HCT116 (cell line): ENCODE measurements at regions not wholly inside any gene's neighbourhood (a gene's known extent, or its start where the extent isn't known, plus 50 kb on each side); places are given as distances from the start of the nearest gene placed in this dataset.

Experiments used
- ATAC-seq: fragments of 200-7000 bp; cut with Tn5 transposase; 2 replicates; pipeline ENCODE4 v1.9.1; 2020; ENCODE audit warnings: mild to moderate bottlenecking, moderate library complexity
- BruUV-seq: library from RNA; stranded (reverse); fragments of 400-500 nt; replicated peaks from 2 replicates; lab custom pipeline; 2021; lab: Mats Ljungman, UMichigan
- CTCF ChIA-PET: fragments of 300-600 bp; sonication (Branson Sonifier 250); formaldehyde crosslinking; loops from one replicate; lab custom pipeline; 2021; ENCODE audit warnings: antibody characterized with exemption; lab: Charles Lee
- POLR2A ChIA-PET: fragments of 300-600, 350-600 bp; sonication (Branson Sonifier 250); formaldehyde crosslinking; loops from one replicate; lab custom pipeline; 2021; ENCODE audit warnings: antibody characterized with exemption; lab: Charles Lee
- RAD21 ChIA-PET, 2 experiments: fragments of 300-600 bp; sonication (Branson Sonifier 250); formaldehyde crosslinking; loops; one replicate each; lab custom pipeline; 2023; ENCODE audit warnings: low total read pairs in 2 of 2; ENCODE audit not compliant: uncharacterized antibody in 2 of 2, unreplicated experiment in 2 of 2, low non-redundant PET in 1 of 2; lab: Charles Lee
- DNase-seq: peaks from one replicate; pipeline ENCODE4 v3.0.0-alpha.2; 2010; ENCODE audit warnings: low read depth, low spot score
- H2AFZ ChIP-seq: fragments of 200-600 bp; shearing (Covaris generic), sonication (generic); 2 replicates; pipeline ENCODE4 v1.6.1; 2017; ENCODE audit warnings: low read depth, mixed run types, mixed read lengths, antibody characterized with exemption, low read length; ENCODE audit not compliant: poor library complexity, severe bottlenecking
- H3K27ac ChIP-seq: 2 replicates; pipeline ENCODE4 v1.5.1; 2012; ENCODE audit warnings: low read depth, low read length
- H3K27me3 ChIP-seq: fragments of 200-600 bp; sonication (generic); 2 replicates; pipeline ENCODE4 v1.6.1; 2016; ENCODE audit warnings: mixed run types, low read length, mixed read lengths; ENCODE audit not compliant: insufficient read depth
- H3K36me3 ChIP-seq, 2 experiments: fragments of 200-500 bp in 1 of 2; fragments of 200-600 bp in 1 of 2; sonication (Bioruptor generic) in 1 of 2; sonication (generic) in 1 of 2; 2 replicates each; pipeline versions ENCODE4 v1.5.1 to v1.6.1; 2014 to 2016; ENCODE audit warnings: low read length in 2 of 2, inconsistent platforms in 1 of 2, mixed read lengths in 1 of 2, mixed run types in 1 of 2; ENCODE audit not compliant: insufficient read depth in 2 of 2, control insufficient read depth in 1 of 2
- H3K4me1 ChIP-seq, 2 experiments: fragments of 200-600 bp in 1 of 2; sonication (generic) in 1 of 2; 2 replicates each; pipeline versions ENCODE4 v1.5.1 to v1.6.1; 2012 to 2017; ENCODE audit warnings: low read length in 2 of 2, inconsistent platforms in 1 of 2, mild to moderate bottlenecking in 1 of 2, mixed read lengths in 1 of 2, mixed run types in 1 of 2, moderate library complexity in 1 of 2; ENCODE audit not compliant: insufficient read depth in 2 of 2, control insufficient read depth in 1 of 2
- H3K4me2 ChIP-seq: fragments of 200-600 bp; sonication (generic); 2 replicates; pipeline ENCODE4 v1.6.1; 2017; ENCODE audit warnings: mixed run types, low read length, mixed read lengths
- H3K4me3 ChIP-seq, 2 experiments: fragments of 200-600 bp in 1 of 2; sonication (generic) in 1 of 2; replicated peaks in 1 of 2; 2 replicates each; pipeline ENCODE4 v1.5.1; 2011 to 2016; ENCODE audit warnings: low read length in 2 of 2, control low read depth in 1 of 2, low read depth in 1 of 2, mild to moderate bottlenecking in 1 of 2, mixed read lengths in 1 of 2, mixed run types in 1 of 2
- H3K79me2 ChIP-seq: fragments of 200-600 bp; sonication (generic); 2 replicates; pipeline ENCODE4 v1.6.1; 2017; ENCODE audit warnings: mild to moderate bottlenecking, mixed run types, low read length, moderate library complexity, mixed read lengths; ENCODE audit not compliant: insufficient read depth
- H3K9ac ChIP-seq: fragments of 200-600 bp; sonication (generic); 2 replicates; pipeline ENCODE4 v1.6.1; 2016; ENCODE audit warnings: low read length, mixed read lengths
- H3K9me2 ChIP-seq: fragments of 200-600 bp; sonication (generic), shearing (Covaris generic); 2 replicates; pipeline ENCODE4 v1.6.1; 2017; ENCODE audit warnings: mixed run types, mild to moderate bottlenecking, moderate library complexity; ENCODE audit not compliant: insufficient read depth
- H3K9me3 ChIP-seq, 2 experiments: fragments of 200-500 bp in 1 of 2; fragments of 200-600 bp in 1 of 2; sonication (Bioruptor generic) in 1 of 2; sonication (generic) in 1 of 2; 2 replicates each; pipeline ENCODE4 v1.6.1; 2014 to 2017; ENCODE audit warnings: low read length in 2 of 2, mixed read lengths in 2 of 2, inconsistent platforms in 1 of 2, low read depth in 1 of 2, mild to moderate bottlenecking in 1 of 2, mixed run types in 1 of 2, moderate library complexity in 1 of 2; ENCODE audit not compliant: control insufficient read depth in 1 of 2, insufficient read depth in 1 of 2
- H4K20me1 ChIP-seq: fragments of 200-600 bp; sonication (generic), shearing (Covaris generic); 2 replicates; pipeline ENCODE4 v1.6.1; 2017; ENCODE audit warnings: mixed run types, mild to moderate bottlenecking, moderate library complexity; ENCODE audit not compliant: insufficient read depth
- CBX3 ChIP-seq: IDR thresholded peaks from 2 replicates; pipeline ENCODE4 v1.6.1; 2012; ENCODE audit warnings: low read depth
- CEBPB ChIP-seq: IDR thresholded peaks from 2 replicates; pipeline ENCODE4 v1.6.1; 2012; ENCODE audit warnings: low read depth
- EGR1 ChIP-seq: IDR thresholded peaks from 2 replicates; pipeline ENCODE4 v1.6.1; 2012; ENCODE audit warnings: low read depth
- ELF1 ChIP-seq: IDR thresholded peaks from 2 replicates; pipeline ENCODE4 v1.6.1; 2012; ENCODE audit warnings: low read depth, borderline replicate concordance
- JUND ChIP-seq: IDR thresholded peaks from 2 replicates; pipeline ENCODE4 v1.6.1; 2012
- POLR2A ChIP-seq: IDR thresholded peaks from 2 replicates; pipeline ENCODE4 v1.7.0; 2011; ENCODE audit warnings: borderline replicate concordance; ENCODE audit not compliant: insufficient read depth, insufficient read length; ENCODE audit errors: extremely low read depth
- RAD21 ChIP-seq: IDR thresholded peaks from 2 replicates; pipeline ENCODE4 v1.6.1; 2012; ENCODE audit warnings: low read depth, mild to moderate bottlenecking
- SIN3A ChIP-seq: IDR thresholded peaks from 2 replicates; pipeline ENCODE4 v1.6.1; 2012; ENCODE audit warnings: low read depth
- SP1 ChIP-seq: IDR thresholded peaks from 2 replicates; pipeline ENCODE4 v1.6.1; 2012; ENCODE audit warnings: low read depth
- TCF7L2 ChIP-seq: IDR thresholded peaks from 2 replicates; pipeline ENCODE4 v1.7.0; 2011; ENCODE audit warnings: borderline replicate concordance, inconsistent platforms; ENCODE audit not compliant: insufficient read depth, insufficient read length; ENCODE audit errors: extremely low read depth
- YY1 ChIP-seq: IDR thresholded peaks from 2 replicates; pipeline ENCODE4 v1.6.1; 2011; ENCODE audit warnings: low read length, low read depth, moderate library complexity, mild to moderate bottlenecking; ENCODE audit not compliant: insufficient replicate concordance; ENCODE audit errors: extremely low read depth
- ZFX ChIP-seq: fragments of 450-650 bp; IDR thresholded peaks from 2 replicates; pipeline ENCODE4 v1.6.1; 2017
- intact Hi-C: fragments of 100-400 bp; cut with micrococcal nuclease; formaldehyde crosslinking; loops from 2 replicates; pipeline ENCODE4 v1.10.0; 2022
- TF ChIP-seq, protein P1 (sequence below): IDR thresholded peaks from 2 replicates; pipeline ENCODE4 v1.6.1; 2011; ENCODE audit warnings: mild to moderate bottlenecking, low read length, moderate library complexity; ENCODE audit not compliant: insufficient replicate concordance; ENCODE audit errors: extremely low read depth
- TF ChIP-seq, protein P2 (sequence below): IDR thresholded peaks from 2 replicates; pipeline ENCODE4 v1.6.1; 2012
- TF ChIP-seq, protein P3 (sequence below): IDR thresholded peaks from 2 replicates; pipeline ENCODE4 v1.6.1; 2012; ENCODE audit warnings: low read depth
- TF ChIP-seq, protein P4 (sequence below), 3 experiments: fragments of 200-600 bp in 1 of 3; sonication (generic) in 1 of 3; IDR thresholded peaks in 2 of 3; conservative IDR thresholded peaks in 1 of 3; 2 replicates each; pipeline ENCODE4 v1.5.1; 2012 to 2017; ENCODE audit warnings: low read depth in 2 of 3, low read length in 2 of 3, antibody characterized with exemption in 1 of 3, borderline replicate concordance in 1 of 3, control low read depth in 1 of 3, mild to moderate bottlenecking in 1 of 3, mixed read lengths in 1 of 3, mixed run types in 1 of 3, moderate library complexity in 1 of 3; ENCODE audit not compliant: insufficient read depth in 1 of 3

DNA sequence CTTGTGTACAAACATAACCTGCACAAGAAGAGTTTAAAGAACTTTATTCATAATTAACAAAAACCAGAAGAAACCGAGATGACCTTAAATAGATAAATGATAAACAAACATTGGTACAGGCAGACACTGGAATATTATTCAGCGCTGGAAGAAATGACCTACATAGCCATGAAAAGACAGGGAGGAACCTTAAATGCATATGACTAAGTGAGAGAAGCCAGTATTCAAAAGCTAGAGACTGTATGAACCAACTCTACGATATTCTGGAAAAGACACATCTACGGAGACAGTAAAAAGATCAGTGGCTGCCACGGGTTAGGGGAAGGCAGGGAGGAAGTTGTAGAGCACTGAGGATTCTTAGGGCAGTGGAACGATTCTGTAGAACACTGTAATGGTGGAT lies 333.8 kb upstream of the AKR1E2 start:
- intact Hi-C loops = no loop called here
- no peak for ATAC-seq
- POLR2A ChIA-PET = no interaction called here

More for the DNA sequence above, 333.8 kb upstream of the AKR1E2 start:
- Histone ChIP-seq H4K20me1 (no peaks in the 10 kb centered on the region), H3K9ac (no peak overlapping the region), H3K9me2 (0 out of 2 replicates have a peak, but pooled peaks cover 1% of the 10 kb centered on the region), H3K79me2 (no peaks in the 10 kb centered on the region), H3K27ac (no peak overlapping the region), H2AFZ (no peak overlapping the region), H3K27me3 (no peaks in the 10 kb centered on the region), H3K4me2 (no peak overlapping the region), H3K36me3 (no peaks in the 10 kb centered on the region), H3K4me3 (no peak overlapping the region), H3K4me1 (no peaks in the 10 kb centered on the region), H3K9me3 (no peaks in the 10 kb centered on the region)
- RAD21 ChIA-PET = no interaction called here
- no peak for TF ChIP-seq SP1
- TF ChIP-seq SIN3A = no peak
- no peak for TF ChIP-seq ELF1
- TF ChIP-seq YY1 = no peak
- TF ChIP-seq RAD21 = no peak
- no peak for TF ChIP-seq JUND
- no peak for TF ChIP-seq EGR1
- no peak for TF ChIP-seq CBX3
- no peak for TF ChIP-seq POLR2A
- TF ChIP-seq TCF7L2 = no peak
- TF ChIP-seq, protein P1, sequence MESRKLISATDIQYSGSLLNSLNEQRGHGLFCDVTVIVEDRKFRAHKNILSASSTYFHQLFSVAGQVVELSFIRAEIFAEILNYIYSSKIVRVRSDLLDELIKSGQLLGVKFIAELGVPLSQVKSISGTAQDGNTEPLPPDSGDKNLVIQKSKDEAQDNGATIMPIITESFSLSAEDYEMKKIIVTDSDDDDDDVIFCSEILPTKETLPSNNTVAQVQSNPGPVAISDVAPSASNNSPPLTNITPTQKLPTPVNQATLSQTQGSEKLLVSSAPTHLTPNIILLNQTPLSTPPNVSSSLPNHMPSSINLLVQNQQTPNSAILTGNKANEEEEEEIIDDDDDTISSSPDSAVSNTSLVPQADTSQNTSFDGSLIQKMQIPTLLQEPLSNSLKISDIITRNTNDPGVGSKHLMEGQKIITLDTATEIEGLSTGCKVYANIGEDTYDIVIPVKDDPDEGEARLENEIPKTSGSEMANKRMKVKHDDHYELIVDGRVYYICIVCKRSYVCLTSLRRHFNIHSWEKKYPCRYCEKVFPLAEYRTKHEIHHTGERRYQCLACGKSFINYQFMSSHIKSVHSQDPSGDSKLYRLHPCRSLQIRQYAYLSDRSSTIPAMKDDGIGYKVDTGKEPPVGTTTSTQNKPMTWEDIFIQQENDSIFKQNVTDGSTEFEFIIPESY = no peak
- no peak for TF ChIP-seq CEBPB
- TF ChIP-seq, protein P2, sequence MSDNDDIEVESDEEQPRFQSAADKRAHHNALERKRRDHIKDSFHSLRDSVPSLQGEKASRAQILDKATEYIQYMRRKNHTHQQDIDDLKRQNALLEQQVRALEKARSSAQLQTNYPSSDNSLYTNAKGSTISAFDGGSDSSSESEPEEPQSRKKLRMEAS = no peak
- TF ChIP-seq, protein P3, sequence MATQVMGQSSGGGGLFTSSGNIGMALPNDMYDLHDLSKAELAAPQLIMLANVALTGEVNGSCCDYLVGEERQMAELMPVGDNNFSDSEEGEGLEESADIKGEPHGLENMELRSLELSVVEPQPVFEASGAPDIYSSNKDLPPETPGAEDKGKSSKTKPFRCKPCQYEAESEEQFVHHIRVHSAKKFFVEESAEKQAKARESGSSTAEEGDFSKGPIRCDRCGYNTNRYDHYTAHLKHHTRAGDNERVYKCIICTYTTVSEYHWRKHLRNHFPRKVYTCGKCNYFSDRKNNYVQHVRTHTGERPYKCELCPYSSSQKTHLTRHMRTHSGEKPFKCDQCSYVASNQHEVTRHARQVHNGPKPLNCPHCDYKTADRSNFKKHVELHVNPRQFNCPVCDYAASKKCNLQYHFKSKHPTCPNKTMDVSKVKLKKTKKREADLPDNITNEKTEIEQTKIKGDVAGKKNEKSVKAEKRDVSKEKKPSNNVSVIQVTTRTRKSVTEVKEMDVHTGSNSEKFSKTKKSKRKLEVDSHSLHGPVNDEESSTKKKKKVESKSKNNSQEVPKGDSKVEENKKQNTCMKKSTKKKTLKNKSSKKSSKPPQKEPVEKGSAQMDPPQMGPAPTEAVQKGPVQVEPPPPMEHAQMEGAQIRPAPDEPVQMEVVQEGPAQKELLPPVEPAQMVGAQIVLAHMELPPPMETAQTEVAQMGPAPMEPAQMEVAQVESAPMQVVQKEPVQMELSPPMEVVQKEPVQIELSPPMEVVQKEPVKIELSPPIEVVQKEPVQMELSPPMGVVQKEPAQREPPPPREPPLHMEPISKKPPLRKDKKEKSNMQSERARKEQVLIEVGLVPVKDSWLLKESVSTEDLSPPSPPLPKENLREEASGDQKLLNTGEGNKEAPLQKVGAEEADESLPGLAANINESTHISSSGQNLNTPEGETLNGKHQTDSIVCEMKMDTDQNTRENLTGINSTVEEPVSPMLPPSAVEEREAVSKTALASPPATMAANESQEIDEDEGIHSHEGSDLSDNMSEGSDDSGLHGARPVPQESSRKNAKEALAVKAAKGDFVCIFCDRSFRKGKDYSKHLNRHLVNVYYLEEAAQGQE = no peak
- TF ChIP-seq ZFX = no peak
- TF ChIP-seq, protein P4, sequence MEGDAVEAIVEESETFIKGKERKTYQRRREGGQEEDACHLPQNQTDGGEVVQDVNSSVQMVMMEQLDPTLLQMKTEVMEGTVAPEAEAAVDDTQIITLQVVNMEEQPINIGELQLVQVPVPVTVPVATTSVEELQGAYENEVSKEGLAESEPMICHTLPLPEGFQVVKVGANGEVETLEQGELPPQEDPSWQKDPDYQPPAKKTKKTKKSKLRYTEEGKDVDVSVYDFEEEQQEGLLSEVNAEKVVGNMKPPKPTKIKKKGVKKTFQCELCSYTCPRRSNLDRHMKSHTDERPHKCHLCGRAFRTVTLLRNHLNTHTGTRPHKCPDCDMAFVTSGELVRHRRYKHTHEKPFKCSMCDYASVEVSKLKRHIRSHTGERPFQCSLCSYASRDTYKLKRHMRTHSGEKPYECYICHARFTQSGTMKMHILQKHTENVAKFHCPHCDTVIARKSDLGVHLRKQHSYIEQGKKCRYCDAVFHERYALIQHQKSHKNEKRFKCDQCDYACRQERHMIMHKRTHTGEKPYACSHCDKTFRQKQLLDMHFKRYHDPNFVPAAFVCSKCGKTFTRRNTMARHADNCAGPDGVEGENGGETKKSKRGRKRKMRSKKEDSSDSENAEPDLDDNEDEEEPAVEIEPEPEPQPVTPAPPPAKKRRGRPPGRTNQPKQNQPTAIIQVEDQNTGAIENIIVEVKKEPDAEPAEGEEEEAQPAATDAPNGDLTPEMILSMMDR (IDR thresholded peaks at IDR 0.05 in 2 of 3, conservative IDR thresholded peaks at IDR 0.05 in 1 of 3; ENCODE audit: borderline replicate concordance in 1 of 3, insufficient read depth in 1 of 3, low read depth in 2 of 3, low read length in 2 of 3) = no peak
- no peak for DNase-seq
- CTCF ChIA-PET = no interaction called here
- no TSS peak for BruUV-seq
